SK-N-SH treated with all-trans-retinoic acid at 6 μM for 48 hours (cell line): ENCODE measurements at regions not wholly inside any gene's neighbourhood (a gene's known extent, or its start where the extent isn't known, plus 50 kb on each side); places are given as distances from the start of the nearest gene placed in this dataset.

Source experiments
- ATAC-seq: fragments of 200-7000 bp; cut with Tn5 transposase; 3 replicates; pipeline ENCODE4 v1.9.1; 2020; ENCODE audit warnings: mild to moderate bottlenecking, moderate library complexity
- ARNTL ChIP-seq: fragments of 450-650 bp; formaldehyde crosslinking; IDR thresholded peaks from 2 replicates; pipeline ENCODE4 v1.5.0; 2020; ENCODE audit warnings: low read depth, mild to moderate bottlenecking, moderate library complexity, borderline replicate concordance
- BACH2 ChIP-seq: fragments of 250-450 bp; sonication (Bioruptor Pico); IDR thresholded peaks from 2 replicates; pipeline ENCODE4 v1.9.0; 2021; ENCODE audit warnings: mild to moderate bottlenecking, borderline replicate concordance
- CSDC2 ChIP-seq: fragments of 250-450 bp; sonication (Bioruptor Pico); IDR thresholded peaks from 2 replicates; pipeline ENCODE4 v1.5.0; 2020; ENCODE audit warnings: mild to moderate bottlenecking, moderate library complexity
- ESRRG ChIP-seq: fragments of 250-450 bp; sonication (Bioruptor Pico); IDR thresholded peaks from 2 replicates; pipeline ENCODE4 v1.6.1; 2021; ENCODE audit warnings: mild to moderate bottlenecking
- GLIS3 ChIP-seq: fragments of 250-450 bp; sonication (Bioruptor Pico); IDR thresholded peaks from 2 replicates; pipeline ENCODE4 v1.5.0; 2020; ENCODE audit warnings: mild to moderate bottlenecking, moderate library complexity
- ISL1 ChIP-seq: fragments of 250-450 bp; sonication (Bioruptor Pico); IDR thresholded peaks from 2 replicates; pipeline ENCODE4 v2.1.2; 2022; ENCODE audit warnings: mild to moderate bottlenecking, moderate library complexity
- PPARA ChIP-seq: fragments of 250-450 bp; sonication (Bioruptor Pico); IDR thresholded peaks from 2 replicates; pipeline ENCODE4 v1.5.0; 2020; ENCODE audit warnings: mild to moderate bottlenecking, borderline replicate concordance
- SNAI2 ChIP-seq: fragments of 250-450 bp; sonication (Bioruptor Pico); IDR thresholded peaks from 2 replicates; pipeline ENCODE4 v1.5.0; 2020; ENCODE audit warnings: mild to moderate bottlenecking, moderate library complexity
- TCF4 ChIP-seq: fragments of 250-450 bp; sonication (Bioruptor Pico); IDR thresholded peaks from 2 replicates; pipeline ENCODE4 v1.8.0; 2021; ENCODE audit warnings: mild to moderate bottlenecking, moderate library complexity, borderline replicate concordance
- TOX ChIP-seq: fragments of 250-450 bp; sonication (Bioruptor Pico); IDR thresholded peaks from 2 replicates; pipeline ENCODE4 v1.8.0; 2021; ENCODE audit warnings: mild to moderate bottlenecking, moderate library complexity, borderline replicate concordance
- ZC3H10 ChIP-seq: fragments of 250-450 bp; sonication (Bioruptor Pico); IDR thresholded peaks from 2 replicates; pipeline ENCODE4 v1.5.1; 2021; ENCODE audit warnings: mild to moderate bottlenecking, moderate library complexity
- ZNF565 ChIP-seq: fragments of 450-650 bp; formaldehyde crosslinking; conservative IDR thresholded peaks from 2 replicates; pipeline ENCODE4 v1.5.0; 2020; ENCODE audit warnings: low read depth, mild to moderate bottlenecking, moderate library complexity
- ZNF8 ChIP-seq: fragments of 450-650 bp; formaldehyde crosslinking; IDR thresholded peaks from 2 replicates; pipeline ENCODE4 v1.5.0; 2020; ENCODE audit warnings: mild to moderate bottlenecking, moderate library complexity
- TF ChIP-seq, protein P1 (sequence below): fragments of 250-450 bp; sonication (Bioruptor Pico); IDR thresholded peaks from 2 replicates; pipeline ENCODE4 v1.5.0; 2020; ENCODE audit warnings: mild to moderate bottlenecking, moderate library complexity
- TF ChIP-seq, protein P2 (sequence below): fragments of 250-450 bp; sonication (Bioruptor Pico); IDR thresholded peaks from 2 replicates; pipeline ENCODE4 v1.5.1; 2020; ENCODE audit warnings: low read depth, mild to moderate bottlenecking, moderate library complexity
- TF ChIP-seq, protein P3 (sequence below): fragments of 250-450 bp; sonication (Bioruptor Pico); IDR thresholded peaks from 2 replicates; pipeline ENCODE4 v1.8.0; 2020; ENCODE audit warnings: mild to moderate bottlenecking, moderate library complexity, borderline replicate concordance
- TF ChIP-seq, protein P4 (sequence below): fragments of 250-450 bp; sonication (Bioruptor Pico); IDR thresholded peaks from 2 replicates; pipeline ENCODE4 v1.8.0; 2021; ENCODE audit warnings: low read depth, mild to moderate bottlenecking, moderate library complexity, borderline replicate concordance
- TF ChIP-seq, protein P5 (sequence below): fragments of 250-450 bp; sonication (Bioruptor Pico); IDR thresholded peaks from 2 replicates; pipeline ENCODE4 v1.5.1; 2021; ENCODE audit warnings: mild to moderate bottlenecking, moderate library complexity

DNA sequence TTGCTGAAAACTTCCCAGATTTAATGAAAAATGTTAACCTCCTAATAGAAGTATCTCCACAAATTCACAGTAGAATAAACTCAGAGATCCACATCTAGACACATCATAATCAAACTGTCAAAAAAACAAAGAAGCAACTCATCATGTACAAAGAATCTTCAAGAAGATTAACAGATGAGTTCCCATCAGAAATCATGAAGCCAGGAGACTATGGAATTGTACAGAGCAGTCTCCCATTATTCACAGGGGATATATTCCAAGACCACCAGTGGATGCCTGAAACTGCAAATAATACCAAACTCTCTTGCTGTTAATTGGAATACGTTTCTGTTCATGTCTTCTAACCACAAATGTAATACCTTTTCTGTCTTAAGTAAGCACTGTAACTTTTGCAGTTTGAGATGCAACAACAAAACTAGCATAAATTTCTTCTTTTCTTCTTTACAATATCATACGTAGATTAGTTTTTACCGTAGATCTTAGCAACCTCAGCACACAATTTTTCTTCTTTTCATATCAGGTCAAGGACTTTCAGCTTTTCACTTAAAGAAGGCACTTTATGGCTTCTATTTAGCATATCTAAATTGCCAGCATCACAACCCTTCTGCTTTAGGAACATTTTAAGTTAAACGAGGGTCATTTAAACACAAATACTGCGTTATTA, 70.3 kb upstream of the MIR17HG start (continued):
- TF ChIP-seq, protein P1, sequence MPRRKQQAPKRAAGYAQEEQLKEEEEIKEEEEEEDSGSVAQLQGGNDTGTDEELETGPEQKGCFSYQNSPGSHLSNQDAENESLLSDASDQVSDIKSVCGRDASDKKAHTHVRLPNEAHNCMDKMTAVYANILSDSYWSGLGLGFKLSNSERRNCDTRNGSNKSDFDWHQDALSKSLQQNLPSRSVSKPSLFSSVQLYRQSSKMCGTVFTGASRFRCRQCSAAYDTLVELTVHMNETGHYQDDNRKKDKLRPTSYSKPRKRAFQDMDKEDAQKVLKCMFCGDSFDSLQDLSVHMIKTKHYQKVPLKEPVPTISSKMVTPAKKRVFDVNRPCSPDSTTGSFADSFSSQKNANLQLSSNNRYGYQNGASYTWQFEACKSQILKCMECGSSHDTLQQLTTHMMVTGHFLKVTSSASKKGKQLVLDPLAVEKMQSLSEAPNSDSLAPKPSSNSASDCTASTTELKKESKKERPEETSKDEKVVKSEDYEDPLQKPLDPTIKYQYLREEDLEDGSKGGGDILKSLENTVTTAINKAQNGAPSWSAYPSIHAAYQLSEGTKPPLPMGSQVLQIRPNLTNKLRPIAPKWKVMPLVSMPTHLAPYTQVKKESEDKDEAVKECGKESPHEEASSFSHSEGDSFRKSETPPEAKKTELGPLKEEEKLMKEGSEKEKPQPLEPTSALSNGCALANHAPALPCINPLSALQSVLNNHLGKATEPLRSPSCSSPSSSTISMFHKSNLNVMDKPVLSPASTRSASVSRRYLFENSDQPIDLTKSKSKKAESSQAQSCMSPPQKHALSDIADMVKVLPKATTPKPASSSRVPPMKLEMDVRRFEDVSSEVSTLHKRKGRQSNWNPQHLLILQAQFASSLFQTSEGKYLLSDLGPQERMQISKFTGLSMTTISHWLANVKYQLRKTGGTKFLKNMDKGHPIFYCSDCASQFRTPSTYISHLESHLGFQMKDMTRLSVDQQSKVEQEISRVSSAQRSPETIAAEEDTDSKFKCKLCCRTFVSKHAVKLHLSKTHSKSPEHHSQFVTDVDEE (CRISPR knock-in tag): no peak
- TF ChIP-seq CSDC2: no peak
- TF ChIP-seq, protein P2, sequence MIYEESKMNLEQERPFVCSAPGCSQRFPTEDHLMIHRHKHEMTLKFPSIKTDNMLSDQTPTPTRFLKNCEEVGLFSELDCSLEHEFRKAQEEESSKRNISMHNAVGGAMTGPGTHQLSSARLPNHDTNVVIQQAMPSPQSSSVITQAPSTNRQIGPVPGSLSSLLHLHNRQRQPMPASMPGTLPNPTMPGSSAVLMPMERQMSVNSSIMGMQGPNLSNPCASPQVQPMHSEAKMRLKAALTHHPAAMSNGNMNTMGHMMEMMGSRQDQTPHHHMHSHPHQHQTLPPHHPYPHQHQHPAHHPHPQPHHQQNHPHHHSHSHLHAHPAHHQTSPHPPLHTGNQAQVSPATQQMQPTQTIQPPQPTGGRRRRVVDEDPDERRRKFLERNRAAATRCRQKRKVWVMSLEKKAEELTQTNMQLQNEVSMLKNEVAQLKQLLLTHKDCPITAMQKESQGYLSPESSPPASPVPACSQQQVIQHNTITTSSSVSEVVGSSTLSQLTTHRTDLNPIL (CRISPR knock-in tag): no peak
- TF ChIP-seq GLIS3: no peak

DNA sequence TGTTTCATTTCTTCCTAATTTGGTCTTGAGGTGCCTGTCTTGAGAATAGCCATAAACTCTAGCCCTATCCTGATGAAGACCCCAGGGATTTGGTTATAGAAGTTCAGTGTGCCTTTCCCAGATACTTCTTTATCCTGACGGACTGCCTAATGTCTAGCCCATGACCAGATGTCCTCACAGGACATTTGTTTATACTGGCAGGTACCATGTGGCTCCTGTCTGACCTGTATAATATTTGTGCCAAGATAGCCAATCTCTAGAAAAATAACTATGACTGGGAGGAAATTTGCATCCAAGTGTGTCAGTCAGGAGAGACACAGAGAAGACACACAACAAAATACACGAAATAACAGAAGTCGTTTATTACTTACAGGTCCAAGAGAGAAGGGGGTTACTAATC, 69.2 kb upstream of the MIR17HG start:
- ATAC-seq: no peak
- TF ChIP-seq, protein P3, sequence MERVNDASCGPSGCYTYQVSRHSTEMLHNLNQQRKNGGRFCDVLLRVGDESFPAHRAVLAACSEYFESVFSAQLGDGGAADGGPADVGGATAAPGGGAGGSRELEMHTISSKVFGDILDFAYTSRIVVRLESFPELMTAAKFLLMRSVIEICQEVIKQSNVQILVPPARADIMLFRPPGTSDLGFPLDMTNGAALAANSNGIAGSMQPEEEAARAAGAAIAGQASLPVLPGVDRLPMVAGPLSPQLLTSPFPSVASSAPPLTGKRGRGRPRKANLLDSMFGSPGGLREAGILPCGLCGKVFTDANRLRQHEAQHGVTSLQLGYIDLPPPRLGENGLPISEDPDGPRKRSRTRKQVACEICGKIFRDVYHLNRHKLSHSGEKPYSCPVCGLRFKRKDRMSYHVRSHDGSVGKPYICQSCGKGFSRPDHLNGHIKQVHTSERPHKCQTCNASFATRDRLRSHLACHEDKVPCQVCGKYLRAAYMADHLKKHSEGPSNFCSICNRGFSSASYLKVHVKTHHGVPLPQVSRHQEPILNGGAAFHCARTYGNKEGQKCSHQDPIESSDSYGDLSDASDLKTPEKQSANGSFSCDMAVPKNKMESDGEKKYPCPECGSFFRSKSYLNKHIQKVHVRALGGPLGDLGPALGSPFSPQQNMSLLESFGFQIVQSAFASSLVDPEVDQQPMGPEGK (CRISPR knock-in tag): no peak
- TF ChIP-seq ZC3H10 (no peak), TCF4 (CRISPR knock-in tag) (no peak), SNAI2 (CRISPR knock-in tag) (no peak), ZNF8 (no peak), ESRRG (CRISPR knock-in tag) (no peak), ZNF565 (CRISPR knock-in tag) (no peak), ISL1 (no peak), ARNTL (CRISPR knock-in tag) (no peak), PPARA (CRISPR knock-in tag) (no peak), TOX (no peak)
- TF ChIP-seq, protein P4, sequence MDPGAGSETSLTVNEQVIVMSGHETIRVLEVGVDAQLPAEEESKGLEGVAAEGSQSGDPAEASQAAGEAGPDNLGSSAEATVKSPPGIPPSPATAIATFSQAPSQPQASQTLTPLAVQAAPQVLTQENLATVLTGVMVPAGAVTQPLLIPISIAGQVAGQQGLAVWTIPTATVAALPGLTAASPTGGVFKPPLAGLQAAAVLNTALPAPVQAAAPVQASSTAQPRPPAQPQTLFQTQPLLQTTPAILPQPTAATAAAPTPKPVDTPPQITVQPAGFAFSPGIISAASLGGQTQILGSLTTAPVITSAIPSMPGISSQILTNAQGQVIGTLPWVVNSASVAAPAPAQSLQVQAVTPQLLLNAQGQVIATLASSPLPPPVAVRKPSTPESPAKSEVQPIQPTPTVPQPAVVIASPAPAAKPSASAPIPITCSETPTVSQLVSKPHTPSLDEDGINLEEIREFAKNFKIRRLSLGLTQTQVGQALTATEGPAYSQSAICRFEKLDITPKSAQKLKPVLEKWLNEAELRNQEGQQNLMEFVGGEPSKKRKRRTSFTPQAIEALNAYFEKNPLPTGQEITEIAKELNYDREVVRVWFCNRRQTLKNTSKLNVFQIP: no peak

DNA sequence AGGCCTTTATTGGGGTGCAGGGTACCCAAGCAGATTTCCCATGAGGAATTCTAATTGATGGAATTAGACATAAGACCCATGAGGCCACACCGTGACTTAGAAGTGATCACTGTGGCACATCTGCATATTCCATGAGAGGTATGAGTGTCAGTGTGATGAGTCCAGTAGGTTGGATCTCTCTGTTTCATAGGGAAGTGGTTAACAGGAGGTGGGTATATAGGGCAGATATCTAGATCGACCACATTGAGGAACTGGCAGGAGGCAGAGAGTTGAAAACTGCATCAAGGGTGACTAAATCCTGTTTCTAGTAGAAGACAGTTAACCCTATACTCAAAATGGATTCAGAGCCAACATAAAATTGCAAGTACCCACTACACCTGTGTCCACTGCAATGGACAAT, 68.6 kb upstream of the MIR17HG start:
- ATAC-seq: no peak
- TF ChIP-seq ZNF8: no peak
- TF ChIP-seq, protein P4: no peak
- TF ChIP-seq TCF4 (CRISPR knock-in tag): no peak
- TF ChIP-seq CSDC2: no peak
- no peak for TF ChIP-seq GLIS3
- TF ChIP-seq ZNF565 (CRISPR knock-in tag): no peak
- TF ChIP-seq, protein P2 (CRISPR knock-in tag): no peak
- no peak for TF ChIP-seq PPARA (CRISPR knock-in tag)
- no peak for TF ChIP-seq SNAI2 (CRISPR knock-in tag)
- TF ChIP-seq, protein P3 (CRISPR knock-in tag): no peak
- no peak for TF ChIP-seq BACH2 (CRISPR knock-in tag)
- TF ChIP-seq, protein P1 (CRISPR knock-in tag): no peak
- TF ChIP-seq, protein P5, sequence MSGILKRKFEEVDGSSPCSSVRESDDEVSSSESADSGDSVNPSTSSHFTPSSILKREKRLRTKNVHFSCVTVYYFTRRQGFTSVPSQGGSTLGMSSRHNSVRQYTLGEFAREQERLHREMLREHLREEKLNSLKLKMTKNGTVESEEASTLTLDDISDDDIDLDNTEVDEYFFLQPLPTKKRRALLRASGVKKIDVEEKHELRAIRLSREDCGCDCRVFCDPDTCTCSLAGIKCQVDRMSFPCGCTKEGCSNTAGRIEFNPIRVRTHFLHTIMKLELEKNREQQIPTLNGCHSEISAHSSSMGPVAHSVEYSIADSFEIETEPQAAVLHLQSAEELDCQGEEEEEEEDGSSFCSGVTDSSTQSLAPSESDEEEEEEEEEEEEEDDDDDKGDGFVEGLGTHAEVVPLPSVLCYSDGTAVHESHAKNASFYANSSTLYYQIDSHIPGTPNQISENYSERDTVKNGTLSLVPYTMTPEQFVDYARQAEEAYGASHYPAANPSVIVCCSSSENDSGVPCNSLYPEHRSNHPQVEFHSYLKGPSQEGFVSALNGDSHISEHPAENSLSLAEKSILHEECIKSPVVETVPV (CRISPR knock-in tag): no peak
- no peak for TF ChIP-seq ARNTL (CRISPR knock-in tag)
- no peak for TF ChIP-seq ISL1
